BLaER1 (cell line): ENCODE measurements at regions not wholly inside any gene's neighbourhood (a gene's known extent, or its start where the extent isn't known, plus 50 kb on each side); places are given as distances from the start of the nearest gene placed in this dataset.

Source experiments
- H3K27ac ChIP-seq: shearing (Covaris generic); formaldehyde crosslinking; 2 replicates; pipeline ENCODE4 v1.8.1; 2022
- H3K27me3 ChIP-seq: shearing (Covaris generic); formaldehyde crosslinking; 2 replicates; pipeline ENCODE4 v1.8.1; 2022
- H3K36me3 ChIP-seq: shearing (Covaris generic); formaldehyde crosslinking; 2 replicates; pipeline ENCODE4 v1.8.1; 2022
- H3K4me1 ChIP-seq: shearing (Covaris generic); formaldehyde crosslinking; 2 replicates; pipeline ENCODE4 v1.8.1; 2022
- H3K4me2 ChIP-seq: shearing (Covaris generic); formaldehyde crosslinking; 2 replicates; pipeline ENCODE4 v1.8.1; 2022
- H3K4me3 ChIP-seq: shearing (Covaris generic); formaldehyde crosslinking; 2 replicates; pipeline ENCODE4 v1.8.1; 2022
- H3K9ac ChIP-seq: shearing (Covaris generic); formaldehyde crosslinking; 2 replicates; pipeline ENCODE4 v1.8.1; 2022
- H3K9me3 ChIP-seq: shearing (Covaris generic); formaldehyde crosslinking; 2 replicates; pipeline ENCODE4 v1.8.1; 2022
- H4K20me1 ChIP-seq: shearing (Covaris generic); formaldehyde crosslinking; 2 replicates; pipeline ENCODE4 v1.8.1; 2022
- Cebpa-rat ChIP-seq: shearing (Covaris generic); IDR thresholded peaks from 2 replicates; pipeline ENCODE4 v1.8.1; 2022

GRCh38 chr7:156121956-156122355 is 309.7 kb upstream of the SHH start:
- no peak overlapping the region for H3K9ac ChIP-seq
- H3K36me3 ChIP-seq: no peaks in the 10 kb centered on the region
- no peak for TF ChIP-seq Cebpa-rat
- no peaks in the 10 kb centered on the region for H3K27me3 ChIP-seq
- no peak overlapping the region for H3K4me3 ChIP-seq
- H3K9me3 ChIP-seq: no peaks in the 10 kb centered on the region
- H3K4me1 ChIP-seq: no peaks in the 10 kb centered on the region
- no peak overlapping the region for H3K27ac ChIP-seq
- no peaks in the 10 kb centered on the region for H4K20me1 ChIP-seq
- no peak overlapping the region for H3K4me2 ChIP-seq

GRCh38 chr7:156121434-156121833 is 309.2 kb upstream of the SHH start:
- Histone ChIP-seq H3K4me3 (no peak overlapping the region), H3K9ac (no peak overlapping the region), H3K36me3 (no peaks in the 10 kb centered on the region), H3K27me3 (no peaks in the 10 kb centered on the region), H4K20me1 (no peaks in the 10 kb centered on the region), H3K4me1 (no peaks in the 10 kb centered on the region), H3K9me3 (no peaks in the 10 kb centered on the region), H3K27ac (no peak overlapping the region), H3K4me2 (no peak overlapping the region)
- no peak for TF ChIP-seq Cebpa-rat

- H3K4me2 ChIP-seq: no peak overlapping the region
- H3K4me1 ChIP-seq: no peaks in the 10 kb centered on the region
- no peak overlapping the region for H3K4me3 ChIP-seq
- H4K20me1 ChIP-seq: no peaks in the 10 kb centered on the region
- H3K36me3 ChIP-seq: no peaks in the 10 kb centered on the region
- no peak overlapping the region for H3K9ac ChIP-seq
- H3K27ac ChIP-seq: no peak overlapping the region
- no peak for TF ChIP-seq Cebpa-rat
- no peaks in the 10 kb centered on the region for H3K27me3 ChIP-seq
- no peaks in the 10 kb centered on the region for H3K9me3 ChIP-seq
These were observed 308.3 kb upstream of the SHH start for GRCh38 chr7:156120552-156120951.

- H3K4me3 ChIP-seq: no peak overlapping the region
- no peaks in the 10 kb centered on the region for H3K36me3 ChIP-seq
- no peak overlapping the region for H3K9ac ChIP-seq
- H3K27ac ChIP-seq: no peak overlapping the region
- no peaks in the 10 kb centered on the region for H3K4me1 ChIP-seq
- H3K27me3 ChIP-seq: no peaks in the 10 kb centered on the region
- H4K20me1 ChIP-seq: no peaks in the 10 kb centered on the region
- H3K4me2 ChIP-seq: no peak overlapping the region
- no peak for TF ChIP-seq Cebpa-rat
- H3K9me3 ChIP-seq: no peaks in the 10 kb centered on the region
These were observed 307.5 kb upstream of the SHH start for GRCh38 chr7:156119771-156120170.

GRCh38 chr7:156118248-156118645 is 306.0 kb upstream of the SHH start:
- Histone ChIP-seq H4K20me1 (no peaks in the 10 kb centered on the region), H3K9ac (no peak overlapping the region), H3K27ac (no peak overlapping the region), H3K27me3 (no peaks in the 10 kb centered on the region), H3K36me3 (no peaks in the 10 kb centered on the region), H3K4me3 (no peak overlapping the region), H3K4me2 (no peak overlapping the region), H3K9me3 (no peaks in the 10 kb centered on the region), H3K4me1 (no peaks in the 10 kb centered on the region)
- TF ChIP-seq Cebpa-rat: no peak

GRCh38 chr7:156117542-156118247 is 305.4 kb upstream of the SHH start:
- H3K27ac ChIP-seq: no peak overlapping the region
- H3K27me3 ChIP-seq: no peaks in the 10 kb centered on the region
- no peaks in the 10 kb centered on the region for H3K4me1 ChIP-seq
- H3K4me3 ChIP-seq: no peak overlapping the region
- H4K20me1 ChIP-seq: no peaks in the 10 kb centered on the region
- no peak overlapping the region for H3K4me2 ChIP-seq
- TF ChIP-seq Cebpa-rat: no peak
- H3K9ac ChIP-seq: no peak overlapping the region
- H3K36me3 ChIP-seq: no peaks in the 10 kb centered on the region
- H3K9me3 ChIP-seq: no peaks in the 10 kb centered on the region

- Histone ChIP-seq H3K9ac (no peak overlapping the region), H3K27me3 (no peaks in the 10 kb centered on the region), H3K36me3 (no peaks in the 10 kb centered on the region), H3K4me2 (no peak overlapping the region), H3K9me3 (no peaks in the 10 kb centered on the region), H3K27ac (no peak overlapping the region), H3K4me1 (no peaks in the 10 kb centered on the region), H3K4me3 (no peak overlapping the region), H4K20me1 (no peaks in the 10 kb centered on the region)
- no peak for TF ChIP-seq Cebpa-rat
These were observed 304.4 kb upstream of the SHH start for GRCh38 chr7:156116514-156117215.

GRCh38 chr7:156115582-156115981 is 303.3 kb upstream of the SHH start:
- H3K9me3 ChIP-seq: no peaks in the 10 kb centered on the region
- no peak overlapping the region for H3K4me3 ChIP-seq
- no peaks in the 10 kb centered on the region for H4K20me1 ChIP-seq
- no peak overlapping the region for H3K27ac ChIP-seq
- H3K36me3 ChIP-seq: no peaks in the 10 kb centered on the region
- no peak overlapping the region for H3K9ac ChIP-seq
- no peak for TF ChIP-seq Cebpa-rat
- no peaks in the 10 kb centered on the region for H3K27me3 ChIP-seq
- no peak overlapping the region for H3K4me2 ChIP-seq
- H3K4me1 ChIP-seq: no peaks in the 10 kb centered on the region

- no peaks in the 10 kb centered on the region for H3K36me3 ChIP-seq
- no peaks in the 10 kb centered on the region for H3K4me1 ChIP-seq
- H4K20me1 ChIP-seq: no peaks in the 10 kb centered on the region
- H3K9ac ChIP-seq: no peak overlapping the region
- H3K27ac ChIP-seq: no peak overlapping the region
- no peaks in the 10 kb centered on the region for H3K27me3 ChIP-seq
- no peak for TF ChIP-seq Cebpa-rat
- H3K9me3 ChIP-seq: no peaks in the 10 kb centered on the region
- no peak overlapping the region for H3K4me3 ChIP-seq
- no peak overlapping the region for H3K4me2 ChIP-seq
These were observed 301.5 kb upstream of the SHH start for GRCh38 chr7:156113731-156114130.

- no peaks in the 10 kb centered on the region for H4K20me1 ChIP-seq
- no peak overlapping the region for H3K4me2 ChIP-seq
- no peaks in the 10 kb centered on the region for H3K36me3 ChIP-seq
- H3K9ac ChIP-seq: no peak overlapping the region
- TF ChIP-seq Cebpa-rat: no peak
- no peaks in the 10 kb centered on the region for H3K9me3 ChIP-seq
- no peaks in the 10 kb centered on the region for H3K27me3 ChIP-seq
- no peak overlapping the region for H3K27ac ChIP-seq
- H3K4me1 ChIP-seq: no peaks in the 10 kb centered on the region
- no peak overlapping the region for H3K4me3 ChIP-seq
These were observed 297.7 kb upstream of the SHH start for GRCh38 chr7:156109988-156110387.

GRCh38 chr7:156109076-156109475 is 296.8 kb upstream of the SHH start:
- Histone ChIP-seq H3K4me2 (no peak overlapping the region), H3K27me3 (no peaks in the 10 kb centered on the region), H3K4me3 (no peak overlapping the region), H3K9ac (no peak overlapping the region), H4K20me1 (no peaks in the 10 kb centered on the region), H3K36me3 (no peaks in the 10 kb centered on the region), H3K4me1 (no peaks in the 10 kb centered on the region), H3K9me3 (no peaks in the 10 kb centered on the region), H3K27ac (no peak overlapping the region)
- no peak for TF ChIP-seq Cebpa-rat
